AG09319 (cell line): ENCODE measurements at regions not wholly inside any gene's neighbourhood (a gene's known extent, or its start where the extent isn't known, plus 50 kb on each side); places are given as distances from the start of the nearest gene placed in this dataset.

ENCODE experiments used
- DNase-seq: peaks from one replicate; pipeline ENCODE4 v3.0.0-alpha.2; 2010; ENCODE audit warnings: low read depth; ENCODE audit errors: extremely low read depth
- CTCF ChIP-seq: IDR thresholded peaks from 2 replicates; pipeline ENCODE4 v1.5.1; 2011; ENCODE audit warnings: low read depth, mild to moderate bottlenecking, inconsistent platforms, low read length, moderate library complexity

DNA sequence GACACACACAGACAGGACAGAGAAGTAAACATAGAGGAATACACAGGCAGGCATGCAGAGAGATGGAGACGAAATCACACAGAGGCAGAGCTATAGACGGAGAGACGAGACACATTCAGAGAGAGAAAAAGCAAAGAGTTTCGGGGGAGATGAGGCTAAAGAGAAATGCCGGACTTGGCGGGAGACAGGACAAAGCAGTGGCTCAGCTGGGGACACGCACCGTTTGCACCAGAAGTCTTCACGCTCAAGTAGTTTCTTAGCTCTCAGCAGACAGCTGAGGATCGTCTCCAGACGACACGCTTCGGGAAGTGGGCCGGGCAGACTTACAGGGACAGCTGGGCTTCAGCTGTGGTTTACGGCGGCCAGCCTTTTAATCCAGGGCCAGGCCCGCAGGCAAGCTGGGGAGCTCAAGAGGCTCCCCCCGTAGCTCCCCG lies 56.2 kb upstream of the DLG1 start:
- TF ChIP-seq CTCF: no peak
- no peak for DNase-seq

DNA sequence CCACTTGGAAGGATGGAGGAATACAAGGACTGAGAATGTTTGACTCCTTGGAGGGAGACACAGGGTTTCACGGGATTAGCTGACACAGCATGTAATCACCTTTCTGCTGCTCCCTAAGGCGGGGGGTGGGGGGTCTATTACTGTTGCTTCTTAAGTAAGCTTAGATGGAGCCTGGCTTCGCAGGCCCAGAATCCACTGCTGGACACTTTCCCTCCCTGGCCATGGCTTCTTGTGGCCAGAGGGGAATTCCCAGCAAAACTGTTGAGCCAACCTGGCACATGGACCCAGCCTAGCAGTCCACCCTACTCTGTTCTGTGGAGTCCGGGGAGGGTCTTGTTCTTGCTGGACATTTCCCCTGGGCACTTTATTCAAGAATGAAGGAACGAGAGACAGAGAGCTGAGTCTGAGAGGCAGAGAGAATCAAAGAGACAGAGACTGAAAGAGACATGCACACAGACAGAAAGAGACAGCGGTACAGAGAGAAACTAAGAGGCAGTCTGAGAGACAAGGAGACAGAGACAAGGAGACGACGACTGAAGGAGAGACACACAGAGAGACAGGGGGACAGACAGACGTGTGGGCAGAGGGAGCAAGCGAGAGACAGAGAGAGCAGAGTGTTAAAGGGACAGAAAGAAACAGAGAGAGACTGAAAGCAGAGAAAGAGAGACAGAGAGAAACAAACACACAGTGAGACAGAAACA lies 55.6 kb upstream of the DLG1 start:
- no peak for DNase-seq
- TF ChIP-seq CTCF: no peak

DNA sequence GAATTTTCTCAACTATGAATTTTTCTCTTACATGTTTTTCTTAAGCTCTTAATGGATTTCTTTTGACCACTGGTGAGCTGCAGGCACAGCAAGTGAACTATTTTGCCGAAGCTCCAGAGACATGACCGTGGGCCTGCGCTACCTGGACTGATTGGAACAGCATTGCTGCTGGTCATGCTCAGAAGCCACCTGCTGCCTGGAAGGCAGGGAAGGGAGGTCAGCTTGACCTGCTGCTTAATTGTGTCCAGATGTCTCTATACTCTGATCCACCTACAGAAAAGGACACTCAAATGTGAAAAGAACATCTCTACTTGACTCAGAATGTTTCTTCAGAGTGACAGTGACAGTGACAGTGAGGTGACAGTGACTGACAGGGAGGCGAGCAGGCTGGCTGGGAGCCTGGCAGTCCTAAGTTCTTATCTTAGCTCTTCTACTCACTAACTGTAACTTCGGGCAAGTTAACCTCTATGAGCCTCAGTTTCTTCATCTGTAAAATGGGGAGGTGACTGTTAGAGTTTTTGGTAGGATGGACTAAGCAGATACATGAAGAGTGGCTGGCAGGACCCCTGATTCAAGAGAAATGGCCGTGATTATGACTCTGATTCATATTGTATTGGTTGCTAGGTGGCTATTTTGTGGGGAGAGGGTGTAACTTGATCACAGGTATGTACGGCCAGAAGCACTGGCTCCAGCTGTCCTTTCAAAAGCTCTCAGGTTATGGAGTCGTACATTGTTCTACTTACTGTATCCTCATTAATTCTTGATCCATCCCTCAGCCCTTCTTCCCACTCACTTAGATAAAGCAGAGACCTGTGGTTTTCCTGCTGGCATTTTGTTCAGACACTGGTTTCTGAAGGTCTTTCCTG lies 54.8 kb upstream of the DLG1 start:
- DNase-seq: no peak
- no peak for TF ChIP-seq CTCF

- no peak for DNase-seq
- no peak for TF ChIP-seq CTCF
These were observed 54.0 kb upstream of the DLG1 start for GRCh38 chr3:197352382-197352781.

GRCh38 chr3:197350446-197350845 lies 52.0 kb upstream of the DLG1 start:
- TF ChIP-seq CTCF: no peak
- no peak for DNase-seq

- TF ChIP-seq CTCF: no peak
- DNase-seq: no peak
These were observed 51.0 kb upstream of the DLG1 start for GRCh38 chr3:197349368-197349767.
